ENCODE measurements at regions not wholly inside any gene's neighbourhood (a gene's known extent, or its start where the extent isn't known, plus 50 kb on each side); places are given as distances from the start of the nearest gene placed in this dataset.

DNA sequence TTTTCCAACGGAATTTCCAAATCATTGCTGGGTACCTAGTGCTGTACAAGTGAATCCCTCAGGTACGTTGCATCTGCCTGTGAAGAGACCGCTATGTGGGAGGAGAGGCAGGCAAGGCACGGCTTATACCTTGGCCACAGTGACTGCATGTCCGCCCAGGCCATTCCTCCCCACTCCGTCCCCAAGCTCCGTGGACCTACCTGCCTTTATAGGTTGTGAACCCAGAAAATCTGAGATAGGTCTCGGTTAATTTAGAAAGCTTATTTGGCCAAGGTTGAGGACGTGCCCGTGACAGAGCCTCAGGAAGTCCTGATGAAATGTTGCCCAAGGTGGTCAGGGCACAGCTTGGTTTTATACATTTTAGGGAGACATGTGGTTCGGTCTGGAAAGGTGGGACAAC is 218.5 kb upstream of the TSHZ3 start:
- DNase-seq, result no peak

- DNase-seq, result no peak
Measured at GRCh38 chr19:31568724-31569123, 219.5 kb upstream of the TSHZ3 start.

DNA sequence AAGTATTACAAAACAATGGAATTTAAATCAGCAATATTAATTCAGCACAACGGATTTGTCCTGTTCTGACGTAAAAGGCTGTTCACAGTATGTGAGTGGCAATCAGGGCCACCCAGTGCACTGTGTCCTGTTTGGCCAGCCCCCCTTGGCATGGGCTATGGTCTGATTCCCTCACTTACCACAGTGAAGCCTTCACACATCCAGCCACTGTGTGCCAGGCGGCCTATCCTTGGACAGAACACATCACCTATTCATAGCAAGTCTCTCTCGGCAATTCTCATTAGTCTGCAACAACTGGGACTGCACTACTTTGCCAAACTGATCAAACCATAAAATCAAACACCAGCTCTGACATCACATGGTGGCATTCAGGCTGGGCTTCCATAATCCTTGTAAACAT is 221.5 kb upstream of the TSHZ3 start:
- DNase-seq, result no peak

DNA sequence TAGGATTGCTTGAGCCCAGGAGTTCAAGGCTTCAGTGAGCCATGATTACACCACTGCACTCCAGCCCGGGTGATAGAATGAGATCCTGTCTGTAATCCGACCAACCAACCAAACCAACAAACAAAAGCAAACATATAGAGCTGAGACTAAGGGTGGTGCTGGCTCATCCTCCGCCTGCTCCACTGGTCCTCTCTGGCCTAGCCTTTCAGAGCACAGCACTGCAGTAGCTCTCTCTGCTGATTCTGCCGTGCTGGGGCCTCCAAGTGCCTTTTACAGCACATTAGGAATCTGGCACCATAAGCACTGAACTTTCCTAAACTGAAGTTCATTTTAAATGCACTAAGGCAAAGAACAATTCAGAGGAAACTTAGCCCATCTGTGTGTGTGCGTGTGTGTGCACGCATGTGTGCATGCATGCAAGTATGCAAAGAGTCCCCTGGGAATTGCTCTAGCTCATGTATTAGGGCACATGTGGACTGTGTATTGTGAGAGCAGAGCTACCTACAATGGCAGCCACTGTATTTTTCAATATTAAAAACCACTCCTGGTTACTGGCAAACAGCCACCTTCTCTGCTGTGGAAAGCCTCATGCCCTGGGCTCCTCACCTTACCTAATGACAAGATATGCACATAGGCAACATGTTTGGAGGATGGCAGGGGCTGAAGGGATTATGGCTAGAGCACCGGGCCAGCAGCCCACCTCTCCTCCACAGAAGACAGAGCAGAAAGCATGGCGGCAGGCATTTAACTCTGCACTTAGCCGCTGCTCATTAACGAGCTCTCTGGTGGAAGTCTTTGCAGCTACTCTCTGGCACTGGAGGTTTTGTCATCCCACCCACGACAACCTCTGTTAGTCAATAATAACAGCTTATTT is 223.1 kb upstream of the TSHZ3 start:
- DNase-seq, result no peak

- DNase-seq, result no peak
Measured at GRCh38 chr19:31572976-31573298, 223.7 kb upstream of the TSHZ3 start.

GRCh38 chr19:31574251-31574973 is 225.2 kb upstream of the TSHZ3 start:
- DNase-seq, result no peak

GRCh38 chr19:31575846-31576335 is 226.7 kb upstream of the TSHZ3 start:
- no peak for DNase-seq

DNA sequence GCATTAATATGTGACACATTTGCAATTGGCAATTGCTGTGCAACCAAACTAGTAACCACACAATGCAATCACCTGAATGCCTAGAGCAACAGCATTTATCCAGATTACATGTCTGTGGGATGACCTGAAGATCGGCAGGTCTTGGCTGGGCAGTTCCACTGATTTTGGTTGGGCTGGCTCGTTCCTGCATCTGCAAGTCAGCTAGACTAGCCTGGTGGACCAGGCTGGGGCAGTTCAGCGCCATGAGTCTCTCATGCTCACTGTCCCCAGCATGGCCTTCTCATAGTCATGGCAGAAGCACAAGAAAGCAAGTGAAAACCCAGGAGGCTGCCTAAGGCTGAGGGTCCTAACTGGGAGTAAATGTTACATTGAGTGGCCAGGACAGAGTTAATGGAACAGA is 229.1 kb upstream of the TSHZ3 start:
- DNase-seq, result no peak

GRCh38 chr19:31583148-31583547 is 233.9 kb upstream of the TSHZ3 start:
- no peak for DNase-seq

DNA sequence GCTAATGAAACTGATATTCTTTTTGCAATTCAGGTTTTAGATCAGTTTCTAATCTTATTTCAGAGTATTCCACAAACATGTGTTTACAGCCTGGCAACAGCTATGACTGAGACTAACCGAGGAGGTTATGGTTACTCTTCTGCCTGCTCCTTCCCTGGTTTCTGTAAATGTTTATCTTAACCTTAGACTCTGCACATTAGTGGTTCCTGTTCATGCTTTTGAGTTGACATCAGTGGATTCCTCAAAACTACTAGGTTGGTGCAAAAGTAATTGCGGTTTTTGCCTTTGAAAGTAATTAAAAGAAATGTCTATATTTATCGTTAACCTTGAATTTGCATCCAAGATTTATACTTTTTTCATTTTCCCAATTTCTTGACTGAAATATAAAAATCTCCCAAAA is 237.0 kb upstream of the TSHZ3 start:
- DNase-seq, result no peak

DNA sequence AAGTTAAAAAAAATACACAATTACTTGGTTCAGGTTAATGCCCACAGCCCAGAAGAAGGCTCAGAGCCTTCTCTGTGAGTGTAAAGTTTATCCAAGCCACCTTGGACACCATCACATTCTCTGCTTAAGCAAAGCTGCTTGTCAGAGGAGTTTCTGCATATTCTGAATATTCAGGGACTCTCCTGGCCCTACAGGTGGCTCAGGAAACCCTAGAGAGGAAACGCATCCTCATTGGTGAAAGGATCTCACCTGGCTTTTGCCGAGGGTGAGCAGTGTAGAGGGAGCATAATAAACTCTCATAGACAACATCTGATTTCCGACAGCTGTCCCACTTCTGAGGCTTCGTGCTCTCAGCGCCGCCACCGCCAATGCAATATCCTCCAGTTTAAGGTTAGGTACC is 239.9 kb upstream of the TSHZ3 start:
- no peak for DNase-seq

DNA sequence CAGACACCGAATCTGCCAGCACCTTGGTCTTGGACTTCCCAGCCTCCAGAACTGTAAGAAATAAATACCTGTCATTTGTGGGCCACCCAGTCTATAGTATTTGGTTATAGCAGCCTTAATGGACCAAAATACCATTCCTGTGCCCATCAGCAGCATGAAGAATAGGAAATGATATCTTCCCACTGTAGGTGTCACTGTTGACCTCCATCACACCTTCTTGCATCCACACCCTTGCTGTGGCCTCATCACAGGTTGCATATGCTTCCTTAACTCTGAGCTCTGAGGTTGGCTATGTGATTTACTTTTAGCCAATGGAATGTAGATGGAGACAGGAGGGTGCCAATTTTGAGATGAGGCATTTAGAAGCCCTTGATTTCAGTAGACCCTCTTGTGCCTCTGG is 242.0 kb upstream of the TSHZ3 start:
- no peak for DNase-seq

GRCh38 chr19:31592456-31592855 is 243.2 kb upstream of the TSHZ3 start:
- DNase-seq, result no peak

DNA sequence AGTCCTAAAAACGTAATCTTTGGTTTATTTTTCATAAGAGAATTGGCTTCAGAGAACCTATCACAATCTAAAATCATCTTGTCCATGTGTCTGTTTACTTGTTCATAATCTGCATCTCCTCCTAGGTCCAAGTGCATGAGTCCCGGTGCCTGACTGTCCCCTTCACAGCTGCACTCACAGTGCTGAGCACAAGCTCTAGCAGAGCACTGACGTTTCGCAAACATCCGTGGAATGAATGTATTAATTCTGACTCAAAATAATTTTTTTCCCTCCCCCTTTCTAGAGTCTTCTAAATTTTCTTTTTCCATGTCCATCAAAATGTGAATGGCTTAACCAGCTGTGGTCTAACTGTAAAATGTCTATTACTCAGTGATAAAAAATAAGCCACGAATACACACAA is 245.5 kb upstream of the TSHZ3 start:
- no peak for DNase-seq

DNA sequence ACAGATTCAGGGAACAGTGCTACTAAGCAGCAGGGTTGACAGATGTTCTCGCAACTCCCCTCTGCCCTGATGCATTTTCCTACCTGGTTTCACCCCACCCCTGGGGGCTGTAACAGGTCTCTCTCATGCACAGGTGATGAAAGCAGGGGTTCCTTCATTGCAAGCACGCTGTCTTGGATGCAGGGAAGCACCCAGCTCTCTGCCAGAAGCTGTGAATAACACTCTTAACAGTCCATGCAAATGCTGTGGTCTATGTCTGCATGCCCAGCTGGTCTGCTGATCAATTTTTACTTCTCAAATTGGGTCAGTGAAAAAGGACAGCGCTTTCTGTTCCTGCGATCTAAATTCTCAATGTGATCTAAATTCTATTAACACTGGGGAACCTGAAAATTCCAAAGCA is 246.3 kb upstream of the TSHZ3 start:
- DNase-seq, result no peak

- DNase-seq, result no peak
Measured at GRCh38 chr19:31596751-31597150, 247.5 kb upstream of the TSHZ3 start.

DNA sequence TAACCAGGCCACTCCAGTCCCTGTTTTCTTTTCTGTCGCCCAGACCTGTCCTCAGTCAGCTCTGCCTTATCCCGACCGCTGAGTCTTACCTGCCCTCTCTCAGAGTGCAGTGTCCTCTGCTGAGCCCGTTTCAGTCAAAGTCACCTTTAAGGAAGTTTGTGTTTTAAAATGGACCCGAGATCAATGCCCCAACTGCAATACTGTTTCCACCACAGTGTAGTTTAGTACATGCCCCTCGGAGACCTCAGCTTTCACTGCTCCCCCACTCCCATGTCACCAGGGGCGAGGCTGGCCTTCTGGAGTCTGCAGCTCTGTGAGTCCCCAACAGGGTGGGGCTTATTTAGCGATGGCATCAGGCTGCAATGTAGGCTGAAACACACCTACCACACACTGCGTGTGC is 248.4 kb upstream of the TSHZ3 start:
- no peak for DNase-seq

DNA sequence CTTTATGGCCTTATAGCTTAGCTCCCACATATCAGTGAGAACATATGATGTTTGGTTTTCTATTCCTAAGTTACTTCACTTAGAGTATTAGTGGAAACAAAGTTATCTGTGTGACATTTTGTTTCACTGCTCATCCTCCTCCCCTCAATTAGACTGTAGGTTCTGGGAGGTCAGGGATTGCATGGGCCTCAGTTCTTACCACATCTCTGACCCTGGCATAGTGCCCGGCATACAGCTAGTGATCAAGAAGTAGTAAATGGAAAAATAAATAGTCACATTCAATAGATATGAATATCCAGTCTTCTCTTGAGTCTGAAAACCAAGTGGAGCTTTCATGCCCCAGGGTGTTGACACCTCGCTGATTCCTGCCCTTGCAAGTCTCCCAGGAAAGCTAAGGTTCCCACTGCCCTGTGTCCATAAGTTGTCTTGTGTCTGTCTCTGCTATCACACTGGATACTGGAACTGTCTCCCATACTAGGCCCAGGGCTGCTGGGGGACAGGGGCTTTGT is 249.5 kb upstream of the TSHZ3 start:
- no peak for DNase-seq

DNA sequence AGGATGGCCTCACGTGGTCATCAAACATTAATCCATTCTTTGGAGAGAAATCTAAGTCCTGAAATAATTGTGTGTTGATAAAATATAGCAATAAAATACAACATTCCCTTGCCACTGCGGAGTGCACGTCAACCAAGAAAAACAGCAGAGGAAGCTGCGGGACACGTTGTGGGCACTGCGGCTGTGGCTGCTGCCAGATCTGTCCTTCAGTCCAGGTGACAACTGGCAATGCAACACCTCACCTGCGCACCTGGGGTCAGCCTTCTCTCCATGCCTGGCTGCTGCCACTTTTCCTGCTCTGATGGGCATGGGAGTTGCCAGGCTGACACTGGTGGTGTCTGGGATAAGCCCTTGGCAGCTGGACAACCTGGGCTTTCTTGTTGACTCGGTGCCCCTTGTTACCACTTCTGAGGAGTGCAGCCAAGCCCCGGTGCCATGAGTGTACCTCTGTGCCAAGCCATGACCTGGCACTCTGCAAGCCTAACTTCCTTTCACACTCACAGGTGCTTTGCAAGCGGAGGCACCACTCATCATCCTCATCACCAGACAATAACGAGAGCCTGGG is 251.6 kb upstream of the TSHZ3 start:
- no peak for DNase-seq

DNA sequence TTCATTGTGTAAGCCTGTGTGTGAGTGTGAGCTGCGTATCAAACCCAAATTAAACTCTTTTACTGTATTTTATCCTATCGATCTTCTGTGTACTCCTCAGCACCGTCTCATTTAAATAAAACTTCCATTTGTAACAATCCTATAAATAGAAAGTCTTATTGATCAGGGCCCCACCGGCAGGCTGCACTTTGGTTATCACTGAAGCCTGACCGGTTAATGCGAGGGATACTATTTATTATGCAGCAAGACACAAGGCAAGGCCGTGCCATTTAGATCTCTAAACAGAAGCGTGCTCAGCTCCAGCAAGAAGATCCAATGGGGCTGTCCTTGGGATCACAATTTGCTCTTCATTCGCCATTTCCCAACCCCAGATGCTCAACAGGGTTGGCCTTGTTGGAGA is 252.6 kb upstream of the TSHZ3 start:
- DNase-seq, result no peak

DNA sequence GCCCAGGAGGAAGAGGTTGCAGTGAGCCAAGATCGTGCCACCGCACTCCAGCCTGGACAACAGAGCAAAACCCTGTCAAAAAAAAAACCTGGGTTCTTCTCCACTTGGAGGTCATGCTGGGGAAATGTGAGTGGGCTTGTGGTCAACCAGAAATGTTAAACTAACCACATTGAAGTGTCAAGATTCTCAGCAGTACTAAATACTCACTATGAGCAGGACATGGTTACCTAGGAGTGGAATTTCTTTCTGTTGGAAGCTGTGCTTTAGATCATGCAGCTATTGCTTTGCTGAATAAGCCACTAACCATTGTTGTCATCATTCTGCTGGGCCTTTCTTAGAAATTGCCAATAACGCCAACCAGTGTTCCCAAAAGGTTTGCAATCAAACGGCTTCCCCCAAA is 253.3 kb upstream of the TSHZ3 start:
- no peak for DNase-seq

DNA sequence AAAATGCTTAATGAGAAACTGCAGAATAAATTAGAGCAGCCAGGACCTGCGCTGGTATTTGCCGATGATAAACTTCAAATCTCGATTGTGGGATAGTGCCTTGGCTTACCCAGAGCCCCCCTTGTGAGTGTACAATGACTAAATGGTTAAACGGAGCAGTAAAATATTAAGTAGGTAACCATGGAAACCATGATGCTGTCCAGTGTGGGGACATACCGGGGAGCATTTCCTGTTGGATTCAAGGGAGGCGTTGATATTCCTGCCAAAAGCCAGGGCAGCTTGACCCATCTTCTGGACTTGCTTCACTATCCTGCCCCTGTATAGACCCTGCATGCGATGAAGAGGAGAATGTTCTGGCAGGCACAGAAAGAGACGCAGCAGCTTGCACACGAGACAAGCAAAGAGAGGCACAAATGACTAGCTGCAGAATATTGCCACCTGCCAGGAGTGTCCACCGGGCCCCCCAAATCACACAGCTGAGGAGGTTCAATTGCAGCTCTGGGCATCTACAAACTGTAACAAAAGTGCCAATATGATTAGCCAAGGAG is 255.3 kb upstream of the TSHZ3 start:
- DNase-seq, result no peak

DNA sequence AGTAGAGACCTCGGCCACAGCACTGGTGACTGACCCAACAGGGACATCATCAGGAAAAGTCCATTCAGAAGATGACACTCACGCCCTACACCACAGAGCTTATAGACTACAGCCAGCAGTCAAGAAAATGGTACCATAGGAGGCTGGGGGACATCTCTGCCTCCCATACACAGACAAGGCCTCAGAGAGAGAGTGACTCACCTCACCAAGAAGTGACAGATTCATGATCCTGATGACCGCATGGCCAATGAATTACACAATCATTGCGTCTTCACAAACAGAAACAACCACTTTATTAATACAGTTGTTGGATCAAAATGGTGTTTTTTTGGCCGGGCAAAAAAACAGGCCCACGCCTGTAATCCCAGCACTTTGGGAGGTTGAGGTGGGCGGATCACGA is 260.8 kb upstream of the TSHZ3 start:
- no peak for DNase-seq

Measured in activated CD4-positive, alpha-beta T cell treated with anti-CD3 and anti-CD28 coated beads, Interleukin-2, amount 50 U/mL, for 48 hours (primary cell).